ENCODE measurements at regions not wholly inside any gene's neighbourhood (a gene's known extent, or its start where the extent isn't known, plus 50 kb on each side); places are given as distances from the start of the nearest gene placed in this dataset.

DNA sequence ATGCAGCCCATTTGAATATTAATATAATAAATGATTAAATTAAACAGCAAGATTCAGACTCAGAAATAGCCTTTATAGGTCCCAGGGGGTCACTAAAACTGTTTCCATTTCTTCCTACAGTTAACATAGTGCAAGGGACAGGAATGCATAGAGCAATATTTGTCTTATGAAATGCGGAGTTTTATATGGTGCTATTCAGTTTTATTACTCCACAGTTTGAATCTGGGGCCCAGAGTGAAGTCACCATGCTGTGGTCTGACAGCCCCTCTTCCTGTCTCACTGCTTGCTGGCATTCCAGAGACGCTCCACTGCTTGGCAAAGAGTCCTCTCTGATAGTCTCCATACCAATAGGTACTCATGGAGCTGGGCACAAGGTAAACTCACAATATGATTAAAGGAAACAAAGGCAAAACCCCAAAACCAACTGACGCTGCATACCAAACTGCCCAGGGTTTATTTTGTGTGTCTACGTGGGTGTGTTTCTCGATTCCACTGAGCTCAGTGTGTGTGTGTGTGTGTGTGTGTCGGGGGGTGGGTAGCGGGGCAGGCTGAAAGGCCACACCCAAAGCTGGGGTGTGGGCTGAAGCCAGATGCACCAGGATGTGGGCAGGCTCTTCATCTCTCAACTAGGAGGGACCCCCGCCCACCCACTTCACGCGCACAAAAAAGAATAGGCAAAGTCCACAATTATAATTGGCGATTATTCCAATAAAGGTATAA lies 277.9 kb downstream of the TSHZ3 start:
- TF ChIP-seq EZH2phosphoT487 (IDR thresholded peaks at IDR 0.05; ENCODE audit: low read depth, severe bottlenecking, unreplicated experiment) (no peak), EZH2 (IDR thresholded peaks at IDR 0.05; ENCODE audit: borderline replicate concordance) (no peak)
- TF ChIP-seq, protein P1, sequence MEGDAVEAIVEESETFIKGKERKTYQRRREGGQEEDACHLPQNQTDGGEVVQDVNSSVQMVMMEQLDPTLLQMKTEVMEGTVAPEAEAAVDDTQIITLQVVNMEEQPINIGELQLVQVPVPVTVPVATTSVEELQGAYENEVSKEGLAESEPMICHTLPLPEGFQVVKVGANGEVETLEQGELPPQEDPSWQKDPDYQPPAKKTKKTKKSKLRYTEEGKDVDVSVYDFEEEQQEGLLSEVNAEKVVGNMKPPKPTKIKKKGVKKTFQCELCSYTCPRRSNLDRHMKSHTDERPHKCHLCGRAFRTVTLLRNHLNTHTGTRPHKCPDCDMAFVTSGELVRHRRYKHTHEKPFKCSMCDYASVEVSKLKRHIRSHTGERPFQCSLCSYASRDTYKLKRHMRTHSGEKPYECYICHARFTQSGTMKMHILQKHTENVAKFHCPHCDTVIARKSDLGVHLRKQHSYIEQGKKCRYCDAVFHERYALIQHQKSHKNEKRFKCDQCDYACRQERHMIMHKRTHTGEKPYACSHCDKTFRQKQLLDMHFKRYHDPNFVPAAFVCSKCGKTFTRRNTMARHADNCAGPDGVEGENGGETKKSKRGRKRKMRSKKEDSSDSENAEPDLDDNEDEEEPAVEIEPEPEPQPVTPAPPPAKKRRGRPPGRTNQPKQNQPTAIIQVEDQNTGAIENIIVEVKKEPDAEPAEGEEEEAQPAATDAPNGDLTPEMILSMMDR (IDR thresholded peaks at IDR 0.05; ENCODE audit: poor library complexity): no peak
- 78% methylated on average over 11 of the region's 11 CpGs for whole genome bisulfite sequencing (ENCODE audit: low lambda C conversion rate, missing lambda C conversion rate)
- Histone ChIP-seq H3K27ac (no peak overlapping the region), H3K4me3 (no peak overlapping the region), H3K4me1 (ENCODE audit: insufficient read depth) (peaks cover 11% of the 10 kb centered on the region), H4K20me1 (ENCODE audit: insufficient read depth, poor library complexity, severe bottlenecking) (no peaks in the 10 kb centered on the region), H3K27me3 (no peaks in the 10 kb centered on the region), H3K9me2 (replicated peaks; ENCODE audit: insufficient read depth) (no peaks in the 10 kb centered on the region), H3K9me3 (ENCODE audit: low read depth) (no peaks in the 10 kb centered on the region), H3K36me3 (replicated peaks; ENCODE audit: insufficient read depth, low read depth) (no peaks in the 10 kb centered on the region), H3K4me2 (peak overlapping the region; percentile 56), H3K79me2 (no peaks in the 10 kb centered on the region), H2AFZ (no peak overlapping the region)
- peak; percentile 21 for DNase-seq (ENCODE audit: low spot score)

DNA sequence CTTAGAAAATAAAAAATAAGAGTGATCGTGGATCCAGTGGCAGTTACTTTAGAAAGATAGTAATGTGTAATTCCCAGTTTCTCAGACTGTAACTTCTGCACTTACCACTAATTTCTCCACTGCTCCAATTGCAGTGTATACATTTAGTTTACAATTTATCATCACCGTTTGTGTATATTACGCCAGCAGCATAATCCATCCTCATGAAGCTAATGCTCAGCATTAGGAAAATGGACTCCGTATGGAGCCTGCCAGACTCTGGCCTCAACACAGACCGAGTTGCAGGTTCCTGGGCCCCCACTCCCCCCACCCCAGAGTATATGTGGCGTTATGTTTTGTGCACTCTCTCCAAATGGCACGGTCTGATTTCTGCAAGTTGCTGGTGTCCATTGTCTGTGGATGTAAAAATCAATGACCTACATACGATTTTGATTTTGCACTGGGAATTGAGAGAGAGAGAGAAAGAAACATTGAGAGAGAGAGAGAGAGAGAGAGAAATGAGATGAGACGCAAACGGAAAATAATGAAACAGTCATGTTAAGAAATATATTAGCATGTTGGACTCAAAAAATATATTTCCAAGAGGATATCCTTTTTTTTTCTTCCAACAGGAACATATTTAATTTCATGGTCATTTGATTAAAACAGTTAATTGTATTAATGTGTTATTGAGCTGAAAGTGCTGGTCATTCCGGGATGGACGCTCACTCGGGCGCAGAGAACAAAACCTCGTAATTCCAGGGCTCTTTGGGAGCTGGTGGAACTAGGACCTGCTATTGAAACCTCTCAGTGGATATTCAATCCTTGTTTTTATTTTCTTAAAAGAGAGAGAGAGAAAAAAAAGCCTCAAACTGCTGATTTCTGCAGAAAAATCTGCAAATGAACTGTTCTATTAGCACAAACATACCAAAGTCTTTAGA lies 278.8 kb downstream of the TSHZ3 start:
- WGBS (ENCODE audit: low lambda C conversion rate, missing lambda C conversion rate): 67% methylated on average over 15 of the region's 15 CpGs
- peaks cover 15% of the 10 kb centered on the region for H3K4me1 ChIP-seq (ENCODE audit: insufficient read depth)
- H3K79me2 ChIP-seq: no peaks in the 10 kb centered on the region
- H3K36me3 ChIP-seq (replicated peaks; ENCODE audit: insufficient read depth, low read depth): no peaks in the 10 kb centered on the region
- H3K4me2 ChIP-seq: peak overlapping the region; percentile 56
- no peak for DNase-seq (ENCODE audit: low spot score)
- H2AFZ ChIP-seq: no peak overlapping the region
- H3K4me3 ChIP-seq: no peak overlapping the region
- no peaks in the 10 kb centered on the region for H3K27me3 ChIP-seq
- H4K20me1 ChIP-seq (ENCODE audit: insufficient read depth, poor library complexity, severe bottlenecking): no peaks in the 10 kb centered on the region
- H3K27ac ChIP-seq: no peak overlapping the region
- no peaks in the 10 kb centered on the region for H3K9me2 ChIP-seq (replicated peaks; ENCODE audit: insufficient read depth)
- TF ChIP-seq EZH2phosphoT487 (IDR thresholded peaks at IDR 0.05; ENCODE audit: low read depth, severe bottlenecking, unreplicated experiment) (no peak), EZH2 (IDR thresholded peaks at IDR 0.05; ENCODE audit: borderline replicate concordance) (no peak)
- TF ChIP-seq, protein P1 (IDR thresholded peaks at IDR 0.05; ENCODE audit: poor library complexity): no peak
- no peaks in the 10 kb centered on the region for H3K9me3 ChIP-seq (ENCODE audit: low read depth)

DNA sequence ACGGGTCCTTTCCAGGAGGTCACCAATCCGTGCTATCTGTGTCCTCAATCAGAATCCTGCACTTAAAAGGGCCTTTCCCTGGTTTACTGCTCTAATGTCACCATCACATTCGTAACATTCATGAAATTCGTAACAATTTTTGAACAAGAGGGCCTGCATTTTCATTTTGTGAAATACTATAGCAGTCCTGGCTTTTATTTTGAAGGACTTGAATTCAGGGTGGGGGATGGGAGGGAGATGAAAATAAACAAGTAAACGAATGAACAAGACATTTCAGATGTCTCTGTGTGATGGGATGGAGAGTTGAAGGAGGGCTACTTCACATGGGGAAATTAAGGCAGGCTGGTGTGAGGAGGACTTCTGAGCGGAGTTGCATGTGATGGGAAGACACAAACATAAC lies 281.0 kb downstream of the TSHZ3 start:
- DNase-seq (ENCODE audit: low spot score): no peak
- no peak overlapping the region for H3K4me3 ChIP-seq
- H3K9me3 ChIP-seq (ENCODE audit: low read depth): no peaks in the 10 kb centered on the region
- no peaks in the 10 kb centered on the region for H3K79me2 ChIP-seq
- H3K9me2 ChIP-seq (replicated peaks; ENCODE audit: insufficient read depth): no peaks in the 10 kb centered on the region
- H3K36me3 ChIP-seq (replicated peaks; ENCODE audit: insufficient read depth, low read depth): no peaks in the 10 kb centered on the region
- H4K20me1 ChIP-seq (ENCODE audit: insufficient read depth, poor library complexity, severe bottlenecking): no peaks in the 10 kb centered on the region
- H3K27me3 ChIP-seq: no peaks in the 10 kb centered on the region
- TF ChIP-seq EZH2 (IDR thresholded peaks at IDR 0.05; ENCODE audit: borderline replicate concordance): no peak
- TF ChIP-seq, protein P1 (IDR thresholded peaks at IDR 0.05; ENCODE audit: poor library complexity): no peak
- no peak for TF ChIP-seq EZH2phosphoT487 (IDR thresholded peaks at IDR 0.05; ENCODE audit: low read depth, severe bottlenecking, unreplicated experiment)
- H3K27ac ChIP-seq: no peak overlapping the region
- 90% methylated on average over 6 of the region's 6 CpGs for WGBS (ENCODE audit: low lambda C conversion rate, missing lambda C conversion rate)
- no peak overlapping the region for H3K4me2 ChIP-seq
- H2AFZ ChIP-seq: no peak overlapping the region
- H3K4me1 ChIP-seq (ENCODE audit: insufficient read depth): peaks cover 15% of the 10 kb centered on the region

Data from hepatocyte (in vitro differentiated cells).